ENCODE measurements at regions not wholly inside any gene's neighbourhood (a gene's known extent, or its start where the extent isn't known, plus 50 kb on each side); places are given as distances from the start of the nearest gene placed in this dataset.

DNA sequence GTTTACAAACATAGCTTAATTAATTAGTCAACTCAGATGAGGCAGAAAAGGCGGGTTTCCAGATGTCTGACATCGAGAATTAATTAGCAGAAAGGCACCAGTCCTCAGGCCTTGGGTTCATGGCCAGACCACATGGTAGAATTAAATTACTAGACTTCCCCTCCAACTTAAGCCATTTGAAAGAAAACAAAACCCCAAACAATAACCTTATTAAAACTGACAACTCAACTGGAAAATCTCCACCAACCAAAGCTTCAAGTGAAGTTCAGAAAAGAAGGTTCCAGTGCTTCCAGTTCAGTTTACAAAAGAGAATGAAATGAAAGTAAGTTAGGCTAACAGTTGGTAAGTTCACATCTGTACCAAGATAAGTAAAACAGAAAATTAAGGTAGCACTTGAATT, 349.5 kb downstream of the GRIN2B start:
- WGBS (ENCODE audit: low lambda C conversion rate): 16% methylated on average over 2 of the region's 2 CpGs
- Histone ChIP-seq H4K20me1 (ENCODE audit: insufficient read depth) (no peaks in the 10 kb centered on the region), H3K79me2 (ENCODE audit: insufficient read depth) (no peaks in the 10 kb centered on the region), H3K27me3 (ENCODE audit: insufficient read depth) (no peaks in the 10 kb centered on the region), H3K4me2 (no peak overlapping the region), H3K4me1 (ENCODE audit: control insufficient read depth in 1 of 2, insufficient read depth in 2 of 2, low read depth in 1 of 2, low read length in 1 of 2) (no peaks in the 10 kb centered on the region), H3K9me3 (no peaks in the 10 kb centered on the region), H3K36me3 (replicated peaks in 1 of 2; ENCODE audit: control insufficient read depth in 1 of 2, insufficient read depth in 2 of 2, low read length in 1 of 2) (no peaks in the 10 kb centered on the region), H2AFZ (ENCODE audit: low read depth) (no peak overlapping the region), H3K9me2 (no peaks in the 10 kb centered on the region), H3K4me3 (ENCODE audit: low read depth in 2 of 2, low read length in 1 of 2) (no peak overlapping the region), H3K9ac (no peak overlapping the region), H3F3A (replicated peaks; ENCODE audit: insufficient read depth) (no peaks in the 10 kb centered on the region), H3K27ac (ENCODE audit: low read depth in 2 of 2, low read length in 1 of 2) (no peak overlapping the region)
- DNase-seq: no peak
- ChIA-PET POLR2A (no interaction called here), CTCF (no interaction called here)
- TF ChIP-seq CTCF (IDR thresholded peaks at IDR 0.05) (no peak), SMC3 (IDR thresholded peaks at IDR 0.05; ENCODE audit: low read depth, low read length) (no peak), GABPA (IDR thresholded peaks at IDR 0.05; ENCODE audit: low read depth) (no peak), MXI1 (IDR thresholded peaks at IDR 0.05; ENCODE audit: low read depth, low read length) (no peak), RAD21 (IDR thresholded peaks at IDR 0.05; ENCODE audit: low read length) (no peak), YY1 (IDR thresholded peaks at IDR 0.05; ENCODE audit: low read depth) (no peak), FOXJ3 (CRISPR knock-in tag; IDR thresholded peaks at IDR 0.05) (no peak), FOXM1 (IDR thresholded peaks at IDR 0.05; ENCODE audit: low read depth) (no peak), TAF1 (IDR thresholded peaks at IDR 0.05; ENCODE audit: borderline replicate concordance, low read depth, low read length) (no peak), EZH2phosphoT487 (IDR thresholded peaks at IDR 0.05; ENCODE audit: borderline replicate concordance, low read depth) (no peak), EP300 (IDR thresholded peaks at IDR 0.05; ENCODE audit: borderline replicate concordance in 1 of 2, low read depth in 1 of 2, low read length in 1 of 2) (no peak)
- TF ChIP-seq, protein P1, sequence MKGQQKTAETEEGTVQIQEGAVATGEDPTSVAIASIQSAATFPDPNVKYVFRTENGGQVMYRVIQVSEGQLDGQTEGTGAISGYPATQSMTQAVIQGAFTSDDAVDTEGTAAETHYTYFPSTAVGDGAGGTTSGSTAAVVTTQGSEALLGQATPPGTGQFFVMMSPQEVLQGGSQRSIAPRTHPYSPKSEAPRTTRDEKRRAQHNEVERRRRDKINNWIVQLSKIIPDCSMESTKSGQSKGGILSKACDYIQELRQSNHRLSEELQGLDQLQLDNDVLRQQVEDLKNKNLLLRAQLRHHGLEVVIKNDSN (IDR thresholded peaks at IDR 0.05; ENCODE audit: borderline replicate concordance, low read depth): no peak
- TF ChIP-seq, protein P2, sequence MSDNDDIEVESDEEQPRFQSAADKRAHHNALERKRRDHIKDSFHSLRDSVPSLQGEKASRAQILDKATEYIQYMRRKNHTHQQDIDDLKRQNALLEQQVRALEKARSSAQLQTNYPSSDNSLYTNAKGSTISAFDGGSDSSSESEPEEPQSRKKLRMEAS (IDR thresholded peaks at IDR 0.05; ENCODE audit: low read depth): no peak

DNA sequence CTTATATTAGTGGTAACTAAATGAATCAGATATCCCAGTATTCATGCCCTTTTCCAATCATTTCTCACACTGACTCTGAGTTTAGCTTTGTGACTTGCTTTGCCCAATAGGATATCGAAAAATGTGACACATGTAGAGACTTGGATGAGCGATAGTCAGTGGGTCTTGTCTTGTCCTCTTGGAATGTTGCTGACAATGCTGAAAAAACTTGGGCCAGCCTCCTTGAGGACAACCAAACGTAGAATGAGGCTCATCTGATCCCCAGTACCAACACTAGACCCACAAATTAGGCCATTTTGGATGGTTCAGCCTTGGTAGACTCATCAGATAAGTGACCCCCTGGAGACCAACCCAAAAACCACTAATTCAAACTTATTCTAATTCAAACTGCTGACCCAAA, 351.0 kb downstream of the GRIN2B start:
- POLR2A ChIA-PET: no interaction called here
- Histone ChIP-seq H4K20me1 (ENCODE audit: insufficient read depth) (no peaks in the 10 kb centered on the region), H3K4me3 (ENCODE audit: low read depth in 2 of 2, low read length in 1 of 2) (no peak overlapping the region), H3K9me3 (no peaks in the 10 kb centered on the region), H3K9me2 (no peaks in the 10 kb centered on the region), H3K79me2 (ENCODE audit: insufficient read depth) (no peaks in the 10 kb centered on the region), H2AFZ (ENCODE audit: low read depth) (no peak overlapping the region), H3F3A (replicated peaks; ENCODE audit: insufficient read depth) (no peaks in the 10 kb centered on the region), H3K27me3 (ENCODE audit: insufficient read depth) (no peaks in the 10 kb centered on the region), H3K4me2 (no peak overlapping the region), H3K4me1 (ENCODE audit: control insufficient read depth in 1 of 2, insufficient read depth in 2 of 2, low read depth in 1 of 2, low read length in 1 of 2) (no peaks in the 10 kb centered on the region), H3K36me3 (replicated peaks in 1 of 2; ENCODE audit: control insufficient read depth in 1 of 2, insufficient read depth in 2 of 2, low read length in 1 of 2) (no peaks in the 10 kb centered on the region), H3K27ac (ENCODE audit: low read depth in 2 of 2, low read length in 1 of 2) (no peak overlapping the region), H3K9ac (no peak overlapping the region)
- TF ChIP-seq YY1 (IDR thresholded peaks at IDR 0.05; ENCODE audit: low read depth): no peak
- no peak for TF ChIP-seq FOXJ3 (CRISPR knock-in tag; IDR thresholded peaks at IDR 0.05)
- TF ChIP-seq MXI1 (IDR thresholded peaks at IDR 0.05; ENCODE audit: low read depth, low read length): no peak
- TF ChIP-seq, protein P1 (IDR thresholded peaks at IDR 0.05; ENCODE audit: borderline replicate concordance, low read depth): no peak
- DNase-seq: no peak
- WGBS (ENCODE audit: low lambda C conversion rate): 11% methylated on average over 3 of the region's 3 CpGs
- CTCF ChIA-PET: no interaction called here

Measured in SK-N-SH (cell line).